ENCODE measurements at regions not wholly inside any gene's neighbourhood (a gene's known extent, or its start where the extent isn't known, plus 50 kb on each side); places are given as distances from the start of the nearest gene placed in this dataset.

DNA sequence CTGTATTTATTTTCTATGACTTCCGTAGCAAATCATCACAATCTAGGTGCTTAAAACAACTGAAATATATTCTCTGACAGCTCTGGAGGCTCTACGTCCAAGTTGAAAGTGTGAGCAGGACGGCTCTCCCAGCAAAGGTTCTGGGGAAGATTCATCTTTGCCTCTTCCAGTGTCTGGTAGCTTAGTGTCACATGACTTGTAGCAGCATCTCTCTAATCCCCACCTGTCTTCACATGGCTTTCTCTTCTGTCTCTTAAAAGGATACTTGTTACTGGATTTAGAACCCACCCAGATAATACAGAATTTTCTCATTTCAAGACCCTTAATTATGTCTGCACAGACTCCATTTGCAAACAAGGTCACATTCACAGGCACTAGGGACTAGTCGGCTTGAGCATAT, 687.7 kb upstream of the RBFOX1 start:
- TF ChIP-seq, protein P1, sequence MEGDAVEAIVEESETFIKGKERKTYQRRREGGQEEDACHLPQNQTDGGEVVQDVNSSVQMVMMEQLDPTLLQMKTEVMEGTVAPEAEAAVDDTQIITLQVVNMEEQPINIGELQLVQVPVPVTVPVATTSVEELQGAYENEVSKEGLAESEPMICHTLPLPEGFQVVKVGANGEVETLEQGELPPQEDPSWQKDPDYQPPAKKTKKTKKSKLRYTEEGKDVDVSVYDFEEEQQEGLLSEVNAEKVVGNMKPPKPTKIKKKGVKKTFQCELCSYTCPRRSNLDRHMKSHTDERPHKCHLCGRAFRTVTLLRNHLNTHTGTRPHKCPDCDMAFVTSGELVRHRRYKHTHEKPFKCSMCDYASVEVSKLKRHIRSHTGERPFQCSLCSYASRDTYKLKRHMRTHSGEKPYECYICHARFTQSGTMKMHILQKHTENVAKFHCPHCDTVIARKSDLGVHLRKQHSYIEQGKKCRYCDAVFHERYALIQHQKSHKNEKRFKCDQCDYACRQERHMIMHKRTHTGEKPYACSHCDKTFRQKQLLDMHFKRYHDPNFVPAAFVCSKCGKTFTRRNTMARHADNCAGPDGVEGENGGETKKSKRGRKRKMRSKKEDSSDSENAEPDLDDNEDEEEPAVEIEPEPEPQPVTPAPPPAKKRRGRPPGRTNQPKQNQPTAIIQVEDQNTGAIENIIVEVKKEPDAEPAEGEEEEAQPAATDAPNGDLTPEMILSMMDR (IDR thresholded peaks at IDR 0.05; ENCODE audit: low read depth, low read length): no peak
- TF ChIP-seq POLR2A (IDR thresholded peaks at IDR 0.05; ENCODE audit: extremely low read depth, insufficient read length): no peak
